Superior temporal gyrus (tissue), 1 donor: ENCODE measurements at regions not wholly inside any gene's neighbourhood (a gene's known extent, or its start where the extent isn't known, plus 50 kb on each side); places are given as distances from the start of the nearest gene placed in this dataset.
"Not testable (repeated sequence)": the region's sequence is repeated elsewhere in the genome, so short reads cannot be mapped to it uniquely, and the experiment has no call there.

Experiments used
- DNase-seq: peaks from one replicate; pipeline ENCODE4 v3.0.0-alpha.2; 2016; ENCODE audit errors: extremely low spot score

GRCh38 chr12:47410383-47410782 is 295.4 kb downstream of the RPAP3 start:
- no peak for DNase-seq

GRCh38 chr12:47409310-47409987 is 296.4 kb downstream of the RPAP3 start:
- no peak for DNase-seq

- DNase-seq = no peak
These were observed 297.5 kb downstream of the RPAP3 start for GRCh38 chr12:47408171-47408871.

GRCh38 chr12:47407463-47408129 is 298.2 kb downstream of the RPAP3 start:
- DNase-seq = no peak

- no peak for DNase-seq
These were observed 302.1 kb downstream of the RPAP3 start for GRCh38 chr12:47403681-47404080.

GRCh38 chr12:47401196-47401595 is 304.6 kb downstream of the RPAP3 start:
- not testable (repeated sequence) for DNase-seq

GRCh38 chr12:47400266-47400665 is 305.6 kb downstream of the RPAP3 start:
- DNase-seq = no peak

- no peak for DNase-seq
These were observed 308.1 kb downstream of the RPAP3 start for GRCh38 chr12:47397664-47398281.

GRCh38 chr12:47396902-47397663 is 308.7 kb downstream of the RPAP3 start:
- no peak for DNase-seq

GRCh38 chr12:47394070-47394469 is 311.8 kb downstream of the RPAP3 start:
- DNase-seq = no peak

- DNase-seq = no peak
These were observed 312.4 kb downstream of the RPAP3 start for GRCh38 chr12:47393403-47393790.

GRCh38 chr12:47391566-47391965 is 311.8 kb upstream of the AMIGO2 start:
- DNase-seq = no peak

- DNase-seq = no peak
These were observed 309.0 kb upstream of the AMIGO2 start for GRCh38 chr12:47388712-47389111.

- DNase-seq = no peak
These were observed 308.2 kb upstream of the AMIGO2 start for GRCh38 chr12:47387994-47388393.

GRCh38 chr12:47385653-47386052 is 305.9 kb upstream of the AMIGO2 start:
- DNase-seq = no peak

- no peak for DNase-seq
These were observed 304.2 kb upstream of the AMIGO2 start for GRCh38 chr12:47383942-47384341.

- no peak for DNase-seq
These were observed 302.5 kb upstream of the AMIGO2 start for GRCh38 chr12:47382305-47382704.

- no peak for DNase-seq
These were observed 299.1 kb upstream of the AMIGO2 start for GRCh38 chr12:47378907-47379306.

GRCh38 chr12:47378222-47378582 is 298.4 kb upstream of the AMIGO2 start:
- no peak for DNase-seq

- peak; percentile 38 for DNase-seq
These were observed 297.9 kb upstream of the AMIGO2 start for GRCh38 chr12:47377414-47378221.

GRCh38 chr12:47376927-47377326 is 297.2 kb upstream of the AMIGO2 start:
- no peak for DNase-seq
